Sigmoid colon (tissue), 4 donors: ENCODE measurements at regions not wholly inside any gene's neighbourhood (a gene's known extent, or its start where the extent isn't known, plus 50 kb on each side); places are given as distances from the start of the nearest gene placed in this dataset.

Experiments used
- POLR2A ChIP-seq, 2 donors: fragments of 450-650 bp; IDR thresholded peaks; one replicate each; pipeline ENCODE4 v1.6.1; 2016; ENCODE audit warnings: antibody characterized with exemption in 2 of 2, mild to moderate bottlenecking in 2 of 2, moderate library complexity in 2 of 2
- POLR2AphosphoS5 ChIP-seq, 4 donors: sonication (generic); formaldehyde crosslinking; IDR thresholded peaks; one replicate each; pipeline ENCODE4 v1.6.1; 2017; ENCODE audit warnings: antibody characterized with exemption in 4 of 4
- TF ChIP-seq, protein P1 (sequence below), 4 experiments: fragments of 450-650 bp in 3 of 4; fragments of 200-600 bp in 1 of 4; IDR thresholded peaks; one replicate each; pipeline ENCODE4 v1.5.1; 2016 to 2019; ENCODE audit warnings: antibody characterized with exemption in 4 of 4, mild to moderate bottlenecking in 3 of 4, moderate library complexity in 2 of 4

DNA sequence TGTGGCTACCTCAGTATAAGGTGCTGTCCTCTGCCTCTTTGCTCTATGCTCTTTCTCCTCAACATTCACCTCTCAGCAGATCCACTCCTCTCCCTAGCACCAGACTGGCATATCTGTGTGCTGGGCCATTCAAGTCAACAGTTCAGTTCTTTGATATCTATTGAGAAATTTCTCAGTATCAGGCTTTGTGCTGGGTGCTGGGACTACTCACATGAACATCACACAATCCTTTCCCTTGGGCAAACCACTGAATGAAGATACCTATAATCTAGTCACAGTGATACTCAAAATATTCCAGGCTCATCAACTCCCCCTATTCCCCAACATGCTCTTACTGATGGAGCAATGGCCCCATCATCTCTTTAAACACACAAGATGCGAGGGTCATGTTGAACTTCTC is 120.8 kb downstream of the RPL22L1 start:
- TF ChIP-seq POLR2AphosphoS5 (IDR thresholded peaks at IDR 0.05) (no peak), POLR2A (IDR thresholded peaks at IDR 0.05) (no peak)
- TF ChIP-seq, protein P1, sequence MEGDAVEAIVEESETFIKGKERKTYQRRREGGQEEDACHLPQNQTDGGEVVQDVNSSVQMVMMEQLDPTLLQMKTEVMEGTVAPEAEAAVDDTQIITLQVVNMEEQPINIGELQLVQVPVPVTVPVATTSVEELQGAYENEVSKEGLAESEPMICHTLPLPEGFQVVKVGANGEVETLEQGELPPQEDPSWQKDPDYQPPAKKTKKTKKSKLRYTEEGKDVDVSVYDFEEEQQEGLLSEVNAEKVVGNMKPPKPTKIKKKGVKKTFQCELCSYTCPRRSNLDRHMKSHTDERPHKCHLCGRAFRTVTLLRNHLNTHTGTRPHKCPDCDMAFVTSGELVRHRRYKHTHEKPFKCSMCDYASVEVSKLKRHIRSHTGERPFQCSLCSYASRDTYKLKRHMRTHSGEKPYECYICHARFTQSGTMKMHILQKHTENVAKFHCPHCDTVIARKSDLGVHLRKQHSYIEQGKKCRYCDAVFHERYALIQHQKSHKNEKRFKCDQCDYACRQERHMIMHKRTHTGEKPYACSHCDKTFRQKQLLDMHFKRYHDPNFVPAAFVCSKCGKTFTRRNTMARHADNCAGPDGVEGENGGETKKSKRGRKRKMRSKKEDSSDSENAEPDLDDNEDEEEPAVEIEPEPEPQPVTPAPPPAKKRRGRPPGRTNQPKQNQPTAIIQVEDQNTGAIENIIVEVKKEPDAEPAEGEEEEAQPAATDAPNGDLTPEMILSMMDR (IDR thresholded peaks at IDR 0.05), result no peak
